ENCODE measurements at regions not wholly inside any gene's neighbourhood (a gene's known extent, or its start where the extent isn't known, plus 50 kb on each side); places are given as distances from the start of the nearest gene placed in this dataset.

GRCh38 chr10:4033341-4033896 lies 248.4 kb upstream of the KLF6 start:
- no peak for DNase-seq (ENCODE audit: low read depth in 2 of 2)

GRCh38 chr10:4029866-4030265 lies 244.9 kb upstream of the KLF6 start:
- DNase-seq (ENCODE audit: low read depth in 2 of 2), result no peak

GRCh38 chr10:4028854-4029583 lies 244.0 kb upstream of the KLF6 start:
- DNase-seq (ENCODE audit: low read depth in 2 of 2), result no peak

GRCh38 chr10:4028027-4028471 lies 243.0 kb upstream of the KLF6 start:
- no peak for DNase-seq (ENCODE audit: low read depth in 2 of 2)

DNA sequence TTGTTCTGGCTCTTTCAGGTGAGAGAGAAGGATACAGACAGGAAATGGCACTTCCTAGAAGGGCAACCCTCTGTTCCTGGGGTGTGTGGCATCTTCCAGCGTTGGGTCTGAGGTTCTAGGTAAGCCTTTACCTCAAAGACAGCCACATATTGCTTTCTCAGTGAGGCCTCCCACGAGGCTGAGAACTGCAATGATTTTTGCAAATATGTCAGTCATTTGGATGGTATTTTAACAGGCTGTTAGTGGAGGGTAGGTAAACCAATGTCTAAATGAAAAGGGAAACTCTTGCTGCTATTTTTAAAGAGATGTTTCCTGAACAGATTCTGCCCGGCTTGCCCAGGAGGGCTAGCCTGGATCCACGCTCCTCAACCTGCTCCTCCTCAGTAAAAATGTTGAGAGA lies 240.3 kb upstream of the KLF6 start:
- DNase-seq (ENCODE audit: low read depth in 2 of 2), result no peak

DNA sequence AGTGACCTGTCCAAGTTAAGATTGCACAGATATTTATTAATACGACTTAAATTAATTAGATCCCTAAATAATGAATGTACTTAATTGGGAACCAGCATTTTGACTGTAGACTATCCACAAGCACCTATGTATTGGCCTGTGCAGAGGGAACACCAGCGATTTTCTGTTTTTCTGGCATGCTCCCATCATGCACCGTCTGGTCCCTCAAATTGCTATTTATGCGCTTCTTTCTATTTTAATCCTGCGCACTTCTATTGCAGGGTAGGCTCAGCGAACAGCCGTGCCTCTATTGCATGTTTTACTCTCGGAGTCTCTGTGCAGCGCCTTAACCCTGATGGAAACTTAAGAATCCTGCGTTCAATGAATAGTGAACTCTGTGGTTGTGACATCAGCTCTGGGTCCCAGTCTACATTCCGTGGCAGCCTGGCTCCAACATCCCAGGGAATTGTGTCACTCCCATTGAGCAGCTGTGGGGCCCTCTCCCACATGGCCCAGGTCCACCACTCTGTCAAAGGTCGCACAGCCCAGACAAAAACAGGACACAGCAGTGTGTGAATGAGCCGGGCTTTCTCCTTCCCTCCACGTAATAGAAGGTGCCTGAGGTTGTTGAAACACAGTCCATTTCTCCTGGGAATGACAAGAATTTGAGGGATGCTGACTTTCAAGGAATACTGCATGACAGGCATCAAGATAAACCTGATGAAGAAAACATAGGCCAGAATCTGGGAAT lies 239.7 kb upstream of the KLF6 start:
- peak in 1 of 2 donors; percentile 23 for DNase-seq (ENCODE audit: low read depth in 2 of 2)

GRCh38 chr10:4024027-4024426 lies 239.0 kb upstream of the KLF6 start:
- no peak for DNase-seq (ENCODE audit: low read depth in 2 of 2)

DNA sequence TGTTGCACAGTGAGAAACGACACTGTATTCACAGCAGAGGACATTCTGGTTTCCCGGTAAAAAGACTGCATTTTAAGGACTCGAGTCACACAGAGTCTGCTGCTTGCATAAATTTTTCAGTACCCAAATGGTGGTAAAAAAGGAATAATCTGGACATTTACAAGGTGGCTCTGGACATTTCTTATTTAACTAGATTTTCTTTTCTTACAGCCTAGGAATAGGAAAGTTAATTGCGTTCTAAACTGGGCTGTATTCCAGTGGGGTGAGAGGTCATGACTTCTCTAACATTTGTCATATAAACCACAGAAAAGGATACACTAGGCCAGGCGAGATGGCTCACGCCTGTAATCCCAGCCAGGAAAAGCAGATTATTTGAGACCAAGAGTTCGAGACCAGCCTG lies 237.5 kb upstream of the KLF6 start:
- no peak for DNase-seq (ENCODE audit: low read depth in 2 of 2)

- no peak for DNase-seq (ENCODE audit: low read depth in 2 of 2)
Observed at GRCh38 chr10:4020631-4021030, 235.6 kb upstream of the KLF6 start.

- DNase-seq (ENCODE audit: low read depth in 2 of 2), result no peak
Observed at GRCh38 chr10:4018054-4018511, 233.1 kb upstream of the KLF6 start.

DNA sequence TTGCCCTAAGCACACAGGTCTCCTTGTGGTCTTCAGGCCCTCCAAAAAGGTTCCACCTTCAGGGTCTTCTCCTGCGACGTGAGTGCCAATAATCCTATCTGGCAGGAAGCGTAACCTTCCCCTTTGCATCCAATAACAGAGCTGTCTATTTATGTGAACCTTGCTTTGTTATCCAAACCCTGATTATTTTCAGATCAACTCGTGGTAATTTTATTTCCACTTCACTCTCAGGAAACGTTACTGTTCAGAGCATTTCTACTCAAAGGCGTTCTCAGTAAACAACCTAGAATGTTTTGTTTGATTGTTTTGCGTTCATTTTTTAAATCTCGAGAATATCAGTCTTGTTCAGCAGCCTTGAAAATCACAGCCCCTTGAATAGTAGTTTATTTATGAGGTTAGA lies 232.3 kb upstream of the KLF6 start:
- no peak for DNase-seq (ENCODE audit: low read depth in 2 of 2)

- no peak for DNase-seq (ENCODE audit: low read depth in 2 of 2)
Observed at GRCh38 chr10:4016214-4016740, 231.3 kb upstream of the KLF6 start.

GRCh38 chr10:4013651-4014121 lies 228.7 kb upstream of the KLF6 start:
- DNase-seq (ENCODE audit: low read depth in 2 of 2), result no peak

- DNase-seq (ENCODE audit: low read depth in 2 of 2), result no peak
Observed at GRCh38 chr10:4012848-4013247, 227.8 kb upstream of the KLF6 start.

DNA sequence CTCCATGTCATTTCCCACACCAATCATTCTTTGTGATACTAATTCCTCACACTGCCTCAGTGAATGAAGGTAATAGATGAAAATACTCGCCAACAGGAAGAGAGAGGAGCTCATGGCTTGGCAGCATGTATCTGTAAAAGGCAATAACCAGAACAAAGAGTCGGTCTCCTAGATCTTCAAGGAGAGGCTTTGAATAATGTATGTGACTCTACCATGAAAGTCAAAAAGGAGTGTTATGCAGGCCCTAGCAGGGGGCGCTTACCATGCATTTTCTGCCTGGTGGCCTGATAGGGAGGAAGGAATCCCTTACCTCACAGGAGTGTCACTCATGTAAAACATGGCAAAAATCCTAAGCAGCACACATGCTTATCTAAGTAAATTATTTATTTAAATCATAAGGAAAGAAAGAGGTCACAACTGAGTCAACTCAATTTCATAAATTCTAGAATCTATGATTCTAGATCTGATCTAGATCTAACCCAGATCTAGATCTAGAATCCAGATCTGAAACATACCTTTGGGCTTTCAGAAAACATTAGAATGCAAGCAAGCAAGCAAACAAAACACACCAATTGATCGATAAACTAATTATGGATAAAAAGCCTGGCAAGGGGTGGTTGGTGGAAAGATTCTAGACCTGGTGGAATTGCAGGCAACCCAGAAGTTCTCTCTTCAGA lies 226.3 kb upstream of the KLF6 start:
- no peak for DNase-seq (ENCODE audit: low read depth in 2 of 2)

DNA sequence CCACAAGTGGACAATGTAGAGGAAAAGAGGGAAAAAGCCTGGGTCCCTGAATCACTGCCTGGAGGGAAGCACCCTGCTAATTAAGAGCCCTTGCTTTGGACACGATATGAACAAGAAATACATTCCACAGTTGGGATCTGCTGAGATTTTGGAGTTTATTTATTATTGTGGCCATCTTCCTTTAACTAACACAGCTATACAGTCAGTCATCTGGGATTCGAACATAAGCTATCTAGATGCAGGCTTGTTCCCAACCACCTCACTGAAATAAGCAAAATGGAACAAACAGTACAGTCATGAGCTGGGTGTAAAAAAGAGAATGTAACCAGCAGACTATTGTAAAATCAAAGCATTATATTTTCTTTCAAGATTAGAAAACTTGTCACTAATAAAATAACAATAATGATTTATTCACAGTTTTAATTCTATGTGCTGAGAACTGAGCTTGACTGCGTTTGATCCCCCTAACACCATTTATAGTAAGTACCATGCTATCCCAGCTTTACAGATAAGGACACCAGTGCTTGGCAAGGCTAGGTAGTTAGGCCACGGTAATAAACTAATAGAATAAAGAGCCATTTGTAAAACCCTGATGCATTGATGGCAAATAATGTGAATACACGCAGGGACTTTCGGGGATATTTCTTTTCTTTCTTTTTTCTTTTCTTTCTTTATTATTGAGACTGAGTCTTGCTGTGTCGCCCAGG lies 223.8 kb upstream of the KLF6 start:
- no peak for DNase-seq (ENCODE audit: low read depth in 2 of 2)

- DNase-seq (ENCODE audit: low read depth in 2 of 2), result no peak
Observed at GRCh38 chr10:4007771-4008170, 222.8 kb upstream of the KLF6 start.

- DNase-seq (ENCODE audit: low read depth in 2 of 2), result no peak
Observed at GRCh38 chr10:4006858-4007257, 221.8 kb upstream of the KLF6 start.

GRCh38 chr10:4006051-4006450 lies 221.0 kb upstream of the KLF6 start:
- no peak for DNase-seq (ENCODE audit: low read depth in 2 of 2)

- DNase-seq (ENCODE audit: low read depth in 2 of 2), result no peak
Observed at GRCh38 chr10:4004990-4005389, 220.0 kb upstream of the KLF6 start.

GRCh38 chr10:4004144-4004543 lies 219.1 kb upstream of the KLF6 start:
- no peak for DNase-seq (ENCODE audit: low read depth in 2 of 2)

Data from dermis microvascular lymphatic vessel endothelial cell (primary cell).